GM12878 (cell line): ENCODE measurements at regions not wholly inside any gene's neighbourhood (a gene's known extent, or its start where the extent isn't known, plus 50 kb on each side); places are given as distances from the start of the nearest gene placed in this dataset.

ENCODE experiments used
- ATAC-seq: fragments of 200-7000 bp; cut with Tn5 transposase; 3 replicates; pipeline ENCODE4 v1.9.1; 2020; ENCODE audit warnings: mild to moderate bottlenecking, moderate library complexity
- BruUV-seq: library from RNA; stranded (reverse); fragments of 400-500 nt; replicated peaks from 2 replicates; lab custom pipeline; 2021; lab: Mats Ljungman, UMichigan
- CTCF ChIA-PET: fragments of 300-600 bp; sonication (Branson Sonifier 250); formaldehyde crosslinking; extraction: SDS; loops from one replicate; lab custom pipeline; 2021; ENCODE audit warnings: inconsistent platforms; lab: Yijun Ruan, JAX
- POLR2A ChIA-PET: fragments of 350-600 bp; formaldehyde crosslinking; extraction: SDS; loops from one replicate; lab custom pipeline; 2021; ENCODE audit warnings: inconsistent platforms; lab: Charles Lee
- RAD21 ChIA-PET: fragments of 300-600 bp; sonication (Branson Sonifier 250); formaldehyde crosslinking; loops from one replicate; lab custom pipeline; 2023; ENCODE audit warnings: antibody characterized with exemption; ENCODE audit not compliant: unreplicated experiment; lab: Charles Lee
- SMC1A ChIA-PET: fragments of 300-600 bp; sonication (Branson Sonifier 250); formaldehyde crosslinking; loops from one replicate; lab custom pipeline; 2023; ENCODE audit not compliant: unreplicated experiment, uncharacterized antibody; lab: Charles Lee
- DNase-seq: peaks from one replicate; pipeline ENCODE4 v3.0.0-alpha.2; 2011; ENCODE audit warnings: low read depth, low spot score
- FAIRE-seq: peaks from 3 replicates; lab custom pipeline; 2011; peaks lifted over from hg19 to GRCh38; lab: Jason Lieb, UNC
- H2AFZ ChIP-seq: 2 replicates; pipeline ENCODE4 v1.6.0; 2011; ENCODE audit warnings: low read depth, low read length, control low read depth; ENCODE audit not compliant: control insufficient read depth
- H3K27ac ChIP-seq: 2 replicates; pipeline ENCODE4 v1.5.1; 2011; ENCODE audit warnings: control low read depth; ENCODE audit not compliant: control insufficient read depth, insufficient read depth
- H3K27me3 ChIP-seq, 2 experiments: replicated peaks in 1 of 2; 2 replicates each; pipeline versions ENCODE4 v1.6.0 to v1.6.1; 2011; ENCODE audit warnings: low read length in 1 of 2; ENCODE audit not compliant: control insufficient read depth in 2 of 2, insufficient read depth in 2 of 2
- H3K36me3 ChIP-seq, 2 experiments: 2 replicates each; pipeline ENCODE4 v1.5.1; 2011; ENCODE audit warnings: low read length in 1 of 2; ENCODE audit not compliant: control insufficient read depth in 2 of 2, insufficient read depth in 2 of 2
- H3K4me1 ChIP-seq: 2 replicates; pipeline ENCODE4 v1.6.1; 2011; ENCODE audit warnings: mild to moderate bottlenecking, low read length, moderate library complexity, mixed read lengths; ENCODE audit not compliant: control insufficient read depth, insufficient read depth
- H3K4me2 ChIP-seq: 2 replicates; pipeline ENCODE4 v1.6.0; 2011; ENCODE audit warnings: control low read depth; ENCODE audit not compliant: control insufficient read depth, insufficient read depth
- H3K4me3 ChIP-seq: fragments of 200-600 bp; sonication (generic); 2 replicates; pipeline ENCODE4 v1.5.1; 2016
- H3K79me2 ChIP-seq: 2 replicates; pipeline ENCODE4 v1.6.0; 2011; ENCODE audit warnings: low read length; ENCODE audit not compliant: control insufficient read depth, insufficient read depth
- H3K9ac ChIP-seq: 2 replicates; pipeline ENCODE4 v1.8.0; 2011; ENCODE audit warnings: low read length, control low read depth, mixed read lengths; ENCODE audit not compliant: control insufficient read depth, insufficient read depth
- H3K9me3 ChIP-seq: replicated peaks from 3 replicates; pipeline ENCODE4 v1.5.1; 2011; ENCODE audit warnings: mild to moderate bottlenecking, low read length; ENCODE audit not compliant: control insufficient read depth, insufficient read depth
- H4K20me1 ChIP-seq: 2 replicates; pipeline ENCODE4 v1.6.0; 2011; ENCODE audit not compliant: control insufficient read depth, insufficient read depth
- IKZF1 ChIP-seq: fragments of 450-650 bp; conservative IDR thresholded peaks from 2 replicates; pipeline ENCODE4 v1.6.1; 2017; ENCODE audit warnings: antibody characterized with exemption, mild to moderate bottlenecking
- IKZF2 ChIP-seq, 2 experiments: fragments of 450-650 bp; IDR thresholded peaks; 2 replicates each; pipeline ENCODE4 v1.6.1; 2017; ENCODE audit warnings: mild to moderate bottlenecking in 2 of 2, moderate library complexity in 2 of 2
- SMAD5 ChIP-seq: IDR thresholded peaks from 2 replicates; pipeline ENCODE4 v1.6.1; 2016; ENCODE audit warnings: antibody characterized with exemption, low read depth
- TCF12 ChIP-seq: IDR thresholded peaks from 2 replicates; pipeline ENCODE4 v1.6.1; 2011; ENCODE audit warnings: low read depth, mild to moderate bottlenecking, low read length
- WGBS: methylation state at CpG from one replicate; pipeline ENCODE4 v1.1.6; 2016; ENCODE audit warnings: low lambda C conversion rate; ENCODE audit not compliant: insufficient replicate concordance, insufficient coverage; ENCODE audit errors: missing lambda C conversion rate; 5-methylcytosine and 5-hydroxymethylcytosine counted together
- in situ Hi-C: fragments of 300-500 bp; cut with MboI; formaldehyde crosslinking; loops from 9 replicates; pipeline ENCODE4 v1.14.3; 2018; ENCODE audit warnings: mixed read lengths
- intact Hi-C: fragments of 100-400 bp; cut with micrococcal nuclease; formaldehyde crosslinking; loops from one replicate; pipeline ENCODE4 v1.14.2; 2022; ENCODE audit not compliant: unreplicated experiment
- TF ChIP-seq, protein P1 (sequence below): fragments of 450-650 bp; IDR thresholded peaks from 2 replicates; pipeline ENCODE4 v1.6.1; 2016; ENCODE audit warnings: mild to moderate bottlenecking, moderate library complexity, borderline replicate concordance
- TF ChIP-seq, protein P2 (sequence below): IDR thresholded peaks from 2 replicates; pipeline ENCODE4 v1.6.1; 2011; ENCODE audit warnings: low read depth, low read length, improper control_type of control experiment, borderline replicate concordance
- TF ChIP-seq, protein P3 (sequence below): IDR thresholded peaks from 2 replicates; pipeline ENCODE4 v1.6.1; 2012; ENCODE audit warnings: low read depth, low read length, improper control_type of control experiment
- TF ChIP-seq, protein P4 (sequence below): fragments of 450-650 bp; IDR thresholded peaks from 2 replicates; pipeline ENCODE4 v1.6.1; 2017; ENCODE audit warnings: borderline replicate concordance

DNA sequence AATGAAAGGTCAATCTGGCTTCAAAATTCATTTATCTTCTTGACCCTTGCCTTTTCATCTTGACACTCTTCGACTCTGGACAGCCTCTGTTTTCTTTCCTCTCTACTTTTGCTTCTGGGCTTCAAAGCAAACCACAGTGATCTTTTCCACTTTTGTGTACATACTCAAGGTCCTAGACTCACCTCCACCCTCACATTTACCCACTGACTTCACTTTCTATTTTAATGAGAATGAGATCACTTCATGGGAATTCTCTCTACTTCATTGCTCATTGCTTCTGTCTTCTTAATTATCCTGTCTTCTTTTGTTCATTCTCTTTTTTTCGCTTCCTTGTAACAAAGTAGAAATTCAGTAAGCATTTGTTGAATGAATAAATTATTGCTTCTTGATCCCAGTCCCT lies 330.1 kb upstream of the HAND2 start:
- H3K4me3 ChIP-seq, result no peak overlapping the region
- ChIA-PET SMC1A (no interaction called here), CTCF (no interaction called here), RAD21 (no interaction called here), POLR2A (no interaction called here)
- H2AFZ ChIP-seq, result no peak overlapping the region
- H3K27ac ChIP-seq, result no peak overlapping the region
- intact Hi-C loops, result no loop called here
- no peak for TF ChIP-seq IKZF2 (IDR thresholded peaks at IDR 0.05)
- TF ChIP-seq TCF12, result no peak
- TF ChIP-seq, protein P1, sequence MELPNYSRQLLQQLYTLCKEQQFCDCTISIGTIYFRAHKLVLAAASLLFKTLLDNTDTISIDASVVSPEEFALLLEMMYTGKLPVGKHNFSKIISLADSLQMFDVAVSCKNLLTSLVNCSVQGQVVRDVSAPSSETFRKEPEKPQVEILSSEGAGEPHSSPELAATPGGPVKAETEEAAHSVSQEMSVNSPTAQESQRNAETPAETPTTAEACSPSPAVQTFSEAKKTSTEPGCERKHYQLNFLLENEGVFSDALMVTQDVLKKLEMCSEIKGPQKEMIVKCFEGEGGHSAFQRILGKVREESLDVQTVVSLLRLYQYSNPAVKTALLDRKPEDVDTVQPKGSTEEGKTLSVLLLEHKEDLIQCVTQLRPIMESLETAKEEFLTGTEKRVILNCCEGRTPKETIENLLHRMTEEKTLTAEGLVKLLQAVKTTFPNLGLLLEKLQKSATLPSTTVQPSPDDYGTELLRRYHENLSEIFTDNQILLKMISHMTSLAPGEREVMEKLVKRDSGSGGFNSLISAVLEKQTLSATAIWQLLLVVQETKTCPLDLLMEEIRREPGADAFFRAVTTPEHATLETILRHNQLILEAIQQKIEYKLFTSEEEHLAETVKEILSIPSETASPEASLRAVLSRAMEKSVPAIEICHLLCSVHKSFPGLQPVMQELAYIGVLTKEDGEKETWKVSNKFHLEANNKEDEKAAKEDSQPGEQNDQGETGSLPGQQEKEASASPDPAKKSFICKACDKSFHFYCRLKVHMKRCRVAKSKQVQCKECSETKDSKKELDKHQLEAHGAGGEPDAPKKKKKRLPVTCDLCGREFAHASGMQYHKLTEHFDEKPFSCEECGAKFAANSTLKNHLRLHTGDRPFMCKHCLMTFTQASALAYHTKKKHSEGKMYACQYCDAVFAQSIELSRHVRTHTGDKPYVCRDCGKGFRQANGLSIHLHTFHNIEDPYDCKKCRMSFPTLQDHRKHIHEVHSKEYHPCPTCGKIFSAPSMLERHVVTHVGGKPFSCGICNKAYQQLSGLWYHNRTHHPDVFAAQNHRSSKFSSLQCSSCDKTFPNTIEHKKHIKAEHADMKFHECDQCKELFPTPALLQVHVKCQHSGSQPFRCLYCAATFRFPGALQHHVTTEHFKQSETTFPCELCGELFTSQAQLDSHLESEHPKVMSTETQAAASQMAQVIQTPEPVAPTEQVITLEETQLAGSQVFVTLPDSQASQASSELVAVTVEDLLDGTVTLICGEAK, result no peak
- TF ChIP-seq, protein P2, sequence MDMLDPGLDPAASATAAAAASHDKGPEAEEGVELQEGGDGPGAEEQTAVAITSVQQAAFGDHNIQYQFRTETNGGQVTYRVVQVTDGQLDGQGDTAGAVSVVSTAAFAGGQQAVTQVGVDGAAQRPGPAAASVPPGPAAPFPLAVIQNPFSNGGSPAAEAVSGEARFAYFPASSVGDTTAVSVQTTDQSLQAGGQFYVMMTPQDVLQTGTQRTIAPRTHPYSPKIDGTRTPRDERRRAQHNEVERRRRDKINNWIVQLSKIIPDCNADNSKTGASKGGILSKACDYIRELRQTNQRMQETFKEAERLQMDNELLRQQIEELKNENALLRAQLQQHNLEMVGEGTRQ, result no peak
- TF ChIP-seq, protein P3, sequence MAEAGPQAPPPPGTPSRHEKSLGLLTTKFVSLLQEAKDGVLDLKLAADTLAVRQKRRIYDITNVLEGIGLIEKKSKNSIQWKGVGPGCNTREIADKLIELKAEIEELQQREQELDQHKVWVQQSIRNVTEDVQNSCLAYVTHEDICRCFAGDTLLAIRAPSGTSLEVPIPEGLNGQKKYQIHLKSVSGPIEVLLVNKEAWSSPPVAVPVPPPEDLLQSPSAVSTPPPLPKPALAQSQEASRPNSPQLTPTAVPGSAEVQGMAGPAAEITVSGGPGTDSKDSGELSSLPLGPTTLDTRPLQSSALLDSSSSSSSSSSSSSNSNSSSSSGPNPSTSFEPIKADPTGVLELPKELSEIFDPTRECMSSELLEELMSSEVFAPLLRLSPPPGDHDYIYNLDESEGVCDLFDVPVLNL, result no peak
- TF ChIP-seq, protein P4, sequence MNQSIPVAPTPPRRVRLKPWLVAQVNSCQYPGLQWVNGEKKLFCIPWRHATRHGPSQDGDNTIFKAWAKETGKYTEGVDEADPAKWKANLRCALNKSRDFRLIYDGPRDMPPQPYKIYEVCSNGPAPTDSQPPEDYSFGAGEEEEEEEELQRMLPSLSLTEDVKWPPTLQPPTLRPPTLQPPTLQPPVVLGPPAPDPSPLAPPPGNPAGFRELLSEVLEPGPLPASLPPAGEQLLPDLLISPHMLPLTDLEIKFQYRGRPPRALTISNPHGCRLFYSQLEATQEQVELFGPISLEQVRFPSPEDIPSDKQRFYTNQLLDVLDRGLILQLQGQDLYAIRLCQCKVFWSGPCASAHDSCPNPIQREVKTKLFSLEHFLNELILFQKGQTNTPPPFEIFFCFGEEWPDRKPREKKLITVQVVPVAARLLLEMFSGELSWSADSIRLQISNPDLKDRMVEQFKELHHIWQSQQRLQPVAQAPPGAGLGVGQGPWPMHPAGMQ, result no peak
- TF ChIP-seq SMAD5, result no peak
- no peak for TF ChIP-seq IKZF1
- no peak overlapping the region for H3K4me2 ChIP-seq
- H3K9me3 ChIP-seq, result no peaks in the 10 kb centered on the region
- H3K9ac ChIP-seq, result no peak overlapping the region
- H3K79me2 ChIP-seq, result no peaks in the 10 kb centered on the region
- no peaks in the 10 kb centered on the region for H3K27me3 ChIP-seq
- BruUV-seq, result no TSS peak
- DNase-seq (no peak), FAIRE-seq (no peak), ATAC-seq (no peak)
- H4K20me1 ChIP-seq, result no peaks in the 10 kb centered on the region
- in situ Hi-C loops, result no loop called here
- H3K36me3 ChIP-seq, result no peaks in the 10 kb centered on the region
- H3K4me1 ChIP-seq, result no peaks in the 10 kb centered on the region
- 0% methylated on average over 2 of the region's 2 CpGs for WGBS
